B cell (primary cell): ENCODE measurements at regions not wholly inside any gene's neighbourhood (a gene's known extent, or its start where the extent isn't known, plus 50 kb on each side); places are given as distances from the start of the nearest gene placed in this dataset.

Source experiments
- EZH2 ChIP-seq: IDR thresholded peaks from 2 replicates; pipeline ENCODE4 v1.6.1; 2012; ENCODE audit warnings: borderline replicate concordance, low read depth, mild to moderate bottlenecking, moderate library complexity, low read length; ENCODE audit not compliant: insufficient read depth, poor library complexity, severe bottlenecking
- TF ChIP-seq, protein P1 (sequence below): fragments of 200-600 bp; IDR thresholded peaks from one replicate; pipeline ENCODE4 v1.8.0; 2022; ENCODE audit warnings: antibody characterized with exemption, mild to moderate bottlenecking

GRCh38 chr9:79003514-79003913, 568.3 kb upstream of the TLE4 start:
- TF ChIP-seq, protein P1, sequence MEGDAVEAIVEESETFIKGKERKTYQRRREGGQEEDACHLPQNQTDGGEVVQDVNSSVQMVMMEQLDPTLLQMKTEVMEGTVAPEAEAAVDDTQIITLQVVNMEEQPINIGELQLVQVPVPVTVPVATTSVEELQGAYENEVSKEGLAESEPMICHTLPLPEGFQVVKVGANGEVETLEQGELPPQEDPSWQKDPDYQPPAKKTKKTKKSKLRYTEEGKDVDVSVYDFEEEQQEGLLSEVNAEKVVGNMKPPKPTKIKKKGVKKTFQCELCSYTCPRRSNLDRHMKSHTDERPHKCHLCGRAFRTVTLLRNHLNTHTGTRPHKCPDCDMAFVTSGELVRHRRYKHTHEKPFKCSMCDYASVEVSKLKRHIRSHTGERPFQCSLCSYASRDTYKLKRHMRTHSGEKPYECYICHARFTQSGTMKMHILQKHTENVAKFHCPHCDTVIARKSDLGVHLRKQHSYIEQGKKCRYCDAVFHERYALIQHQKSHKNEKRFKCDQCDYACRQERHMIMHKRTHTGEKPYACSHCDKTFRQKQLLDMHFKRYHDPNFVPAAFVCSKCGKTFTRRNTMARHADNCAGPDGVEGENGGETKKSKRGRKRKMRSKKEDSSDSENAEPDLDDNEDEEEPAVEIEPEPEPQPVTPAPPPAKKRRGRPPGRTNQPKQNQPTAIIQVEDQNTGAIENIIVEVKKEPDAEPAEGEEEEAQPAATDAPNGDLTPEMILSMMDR = no peak
- no peak for TF ChIP-seq EZH2
